Adipocyte (in vitro differentiated cells): ENCODE measurements at regions not wholly inside any gene's neighbourhood (a gene's known extent, or its start where the extent isn't known, plus 50 kb on each side); places are given as distances from the start of the nearest gene placed in this dataset.

Source experiments
- DNase-seq: peaks from one replicate; pipeline ENCODE4 v3.0.0-alpha.2; 2015; ENCODE audit warnings: low read depth
- H3K27me3 ChIP-seq: replicated peaks from 2 replicates; pipeline ENCODE4 v1.7.0; 2013; ENCODE audit warnings: mild to moderate bottlenecking, low read length, moderate library complexity; ENCODE audit not compliant: control insufficient read depth, insufficient read depth
- H3K36me3 ChIP-seq: 2 replicates; pipeline ENCODE4 v1.7.0; 2013; ENCODE audit warnings: low read length, mild to moderate bottlenecking, moderate library complexity; ENCODE audit not compliant: control insufficient read depth, insufficient read depth, severe bottlenecking
- H3K4me1 ChIP-seq: 2 replicates; pipeline ENCODE4 v1.7.0; 2013; ENCODE audit warnings: mild to moderate bottlenecking, low read length, moderate library complexity; ENCODE audit not compliant: control insufficient read depth, insufficient read depth
- H3K4me3 ChIP-seq: 2 replicates; pipeline ENCODE4 v1.7.0; 2013; ENCODE audit warnings: mild to moderate bottlenecking, low read length, moderate library complexity
- H3K9ac ChIP-seq: 2 replicates; pipeline ENCODE4 v1.7.0; 2013; ENCODE audit warnings: mild to moderate bottlenecking, low read length, moderate library complexity
- H3K9me3 ChIP-seq: 2 replicates; pipeline ENCODE4 v1.7.0; 2013; ENCODE audit warnings: mild to moderate bottlenecking, low read length, moderate library complexity; ENCODE audit not compliant: control insufficient read depth

DNA sequence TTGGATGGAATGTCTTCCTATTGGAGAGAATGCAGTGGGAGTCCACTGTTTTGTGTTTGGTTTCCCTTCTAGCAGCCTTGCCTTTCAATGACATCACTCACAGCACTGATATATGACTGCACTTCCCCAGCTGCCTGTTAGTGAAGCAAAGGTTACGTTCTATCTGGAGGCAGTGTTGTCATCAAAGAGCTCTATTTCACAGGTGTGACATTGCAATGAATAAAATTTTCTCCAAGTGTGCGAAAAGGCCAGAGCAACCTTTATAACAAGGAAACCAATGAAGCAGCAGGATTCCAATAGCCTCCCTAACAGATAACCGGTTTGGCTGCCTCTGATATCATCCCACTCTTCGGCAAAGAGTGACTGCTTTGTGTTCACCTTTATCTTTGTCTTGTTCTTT is 523.5 kb upstream of the ZNF608 start:
- no peak for DNase-seq
- H3K36me3 ChIP-seq, result no peaks in the 10 kb centered on the region
- H3K4me3 ChIP-seq, result no peak overlapping the region

DNA sequence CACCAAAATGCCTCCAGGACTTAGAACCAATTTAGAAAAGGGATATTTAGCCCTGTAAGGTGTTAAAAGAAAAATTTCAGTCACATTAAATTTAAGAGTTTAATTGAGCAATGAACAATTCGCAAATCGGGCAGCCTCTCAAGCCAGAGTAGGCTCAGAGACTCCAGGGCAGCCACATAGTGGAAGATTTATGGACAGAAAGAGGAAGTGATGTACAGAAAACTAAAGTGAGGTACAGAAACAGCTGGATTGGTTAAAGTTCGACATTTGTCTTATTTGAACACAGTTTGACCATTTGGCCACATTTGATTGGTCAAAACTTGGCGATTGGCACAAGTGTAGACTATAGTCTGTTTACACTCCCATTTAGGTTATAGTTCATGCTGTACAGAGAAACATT is 525.9 kb upstream of the ZNF608 start:
- no peak overlapping the region for H3K4me3 ChIP-seq
- H3K9me3 ChIP-seq, result no peaks in the 10 kb centered on the region
- no peak overlapping the region for H3K9ac ChIP-seq
- no peaks in the 10 kb centered on the region for H3K27me3 ChIP-seq
- no peaks in the 10 kb centered on the region for H3K4me1 ChIP-seq
- no peaks in the 10 kb centered on the region for H3K36me3 ChIP-seq
- no peak for DNase-seq

More for the DNA sequence above, 523.5 kb upstream of the ZNF608 start:
- H3K9me3 ChIP-seq, result no peaks in the 10 kb centered on the region
- H3K9ac ChIP-seq, result no peak overlapping the region
- H3K4me1 ChIP-seq, result no peaks in the 10 kb centered on the region
- no peaks in the 10 kb centered on the region for H3K27me3 ChIP-seq

DNA sequence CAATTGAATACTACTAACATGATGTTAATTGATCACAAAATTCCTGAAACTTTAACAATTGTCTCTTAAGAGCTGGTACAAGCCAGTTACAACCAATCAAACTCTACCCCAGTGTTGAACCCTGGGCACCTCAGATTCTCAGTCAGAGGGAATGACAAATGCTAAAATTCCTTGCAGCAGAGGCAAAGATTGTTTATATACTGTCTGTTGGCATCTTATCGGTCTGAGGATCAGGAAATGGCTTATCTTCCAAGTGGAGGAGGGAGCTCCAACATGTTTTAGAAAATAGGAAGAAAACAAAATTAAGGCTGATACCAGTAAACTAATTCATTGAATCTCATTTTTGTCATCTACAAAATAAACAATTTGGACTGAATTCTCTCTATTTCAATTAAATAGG is 527.8 kb upstream of the ZNF608 start:
- Histone ChIP-seq H3K9me3 (no peaks in the 10 kb centered on the region), H3K9ac (no peak overlapping the region), H3K36me3 (no peaks in the 10 kb centered on the region), H3K4me1 (no peaks in the 10 kb centered on the region), H3K27me3 (no peaks in the 10 kb centered on the region), H3K4me3 (no peak overlapping the region)
- DNase-seq, result no peak

DNA sequence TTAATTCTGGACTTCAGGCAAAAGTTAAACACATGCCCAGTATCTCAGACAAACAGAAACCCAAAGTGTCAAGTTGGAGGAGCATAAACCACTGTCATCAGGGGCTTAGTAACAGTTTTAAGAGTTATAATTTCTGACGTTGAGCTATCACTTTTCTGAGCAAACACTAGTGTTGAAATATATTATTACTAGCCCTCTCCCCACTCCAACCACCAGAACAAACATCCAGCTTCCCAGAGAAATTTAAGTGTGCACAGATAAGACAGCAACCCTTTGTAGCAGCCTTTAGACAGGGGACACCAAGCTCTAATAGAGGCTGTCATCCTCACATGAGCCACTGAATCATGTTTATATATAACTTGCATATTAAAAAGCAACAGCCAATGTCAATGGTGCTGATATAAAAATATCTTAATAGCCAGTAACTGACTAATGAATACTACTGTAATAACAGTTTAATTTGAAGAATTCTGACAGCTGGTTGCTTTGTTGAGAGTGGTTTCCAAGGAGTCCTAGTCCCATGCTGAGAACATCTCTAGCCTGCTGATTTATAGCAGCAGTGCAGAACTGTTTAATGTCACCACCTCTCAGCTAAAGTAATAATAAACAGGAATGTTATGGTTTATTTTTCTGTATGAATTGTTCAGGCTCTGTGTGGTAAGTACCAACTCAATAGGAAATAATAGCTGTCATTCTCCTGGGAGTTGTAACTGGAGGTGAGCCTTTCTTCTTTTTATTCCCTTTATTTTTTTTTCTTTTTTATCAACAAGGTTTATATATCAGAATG is 528.7 kb upstream of the ZNF608 start:
- H3K9me3 ChIP-seq, result no peaks in the 10 kb centered on the region
- H3K36me3 ChIP-seq, result no peaks in the 10 kb centered on the region
- no peaks in the 10 kb centered on the region for H3K4me1 ChIP-seq
- no peak overlapping the region for H3K9ac ChIP-seq
- no peak overlapping the region for H3K4me3 ChIP-seq
- no peak for DNase-seq
- H3K27me3 ChIP-seq, result no peaks in the 10 kb centered on the region

DNA sequence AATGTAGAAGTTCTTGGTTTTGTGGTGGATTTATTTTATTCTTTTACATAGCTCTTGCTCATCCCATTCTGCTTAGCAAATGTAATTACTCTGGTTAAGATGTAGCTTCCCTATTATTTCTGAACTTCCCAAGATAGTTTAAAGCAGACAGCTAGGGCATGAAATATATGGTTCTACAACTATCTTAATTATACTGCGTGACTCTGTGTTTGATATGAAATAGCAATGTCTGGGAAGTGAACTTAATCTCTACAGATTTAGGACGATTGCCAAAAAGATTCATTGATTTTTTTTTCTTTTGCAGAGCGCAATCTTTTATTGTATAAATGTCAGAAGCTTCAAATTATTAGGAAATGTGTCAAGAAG is 529.3 kb upstream of the ZNF608 start:
- H3K9ac ChIP-seq, result no peak overlapping the region
- no peak overlapping the region for H3K4me3 ChIP-seq
- no peaks in the 10 kb centered on the region for H3K36me3 ChIP-seq
- no peaks in the 10 kb centered on the region for H3K27me3 ChIP-seq
- no peaks in the 10 kb centered on the region for H3K9me3 ChIP-seq
- no peak for DNase-seq
- H3K4me1 ChIP-seq, result no peaks in the 10 kb centered on the region

DNA sequence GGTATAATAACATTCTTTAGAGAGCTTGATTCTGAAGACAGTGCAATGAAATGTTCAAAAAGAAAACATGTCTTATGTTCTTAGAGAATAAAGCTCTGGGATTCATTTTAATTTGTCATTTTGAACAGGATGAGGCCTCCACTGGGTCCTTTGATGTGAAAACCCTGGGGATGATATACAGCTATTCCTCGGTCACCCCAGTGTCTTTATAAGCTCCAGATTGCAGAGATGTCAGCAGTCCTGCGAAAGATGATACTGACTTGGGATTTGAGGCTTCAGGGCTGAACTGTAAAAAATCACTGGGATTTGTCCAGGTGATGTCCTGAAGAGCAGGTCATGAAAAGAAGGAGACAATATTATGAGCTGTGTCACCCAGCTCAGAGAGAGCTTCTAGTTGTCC is 529.7 kb upstream of the ZNF608 start:
- no peak overlapping the region for H3K4me3 ChIP-seq
- no peak for DNase-seq
- peaks cover 3% of the 10 kb centered on the region for H3K4me1 ChIP-seq
- no peak overlapping the region for H3K9ac ChIP-seq
- no peaks in the 10 kb centered on the region for H3K36me3 ChIP-seq
- no peaks in the 10 kb centered on the region for H3K9me3 ChIP-seq
- no peaks in the 10 kb centered on the region for H3K27me3 ChIP-seq

DNA sequence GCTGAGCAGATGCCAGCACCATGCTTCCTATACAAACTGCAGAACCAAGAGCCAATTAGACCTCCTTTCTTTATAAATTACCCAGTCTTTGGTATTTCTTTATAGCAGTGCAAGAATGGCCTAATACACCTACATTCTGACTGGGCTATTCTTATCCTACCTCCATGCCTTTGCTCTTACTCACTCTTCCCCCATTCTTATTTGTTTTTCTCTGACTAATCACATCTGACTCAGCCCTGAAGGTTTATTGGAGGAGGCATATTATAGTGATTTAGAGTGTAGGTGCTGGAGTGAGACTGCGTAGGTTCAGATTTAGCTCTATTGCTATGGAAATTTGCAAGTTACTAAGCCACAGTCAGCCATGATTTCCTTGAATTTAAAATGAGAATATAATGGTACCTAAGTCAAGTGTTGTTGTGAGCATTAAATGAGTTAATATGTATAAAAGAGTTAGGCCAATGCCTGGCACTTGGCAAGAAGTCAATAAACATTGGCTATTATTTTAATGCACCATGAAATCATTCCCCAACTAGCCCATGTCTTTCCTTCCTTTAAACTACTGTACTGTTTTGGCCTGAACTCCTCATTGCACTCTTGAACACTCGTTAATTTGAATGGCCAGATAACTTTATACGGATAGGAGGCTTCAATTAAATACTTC is 531.2 kb upstream of the ZNF608 start:
- no peaks in the 10 kb centered on the region for H3K27me3 ChIP-seq
- H3K9me3 ChIP-seq, result no peaks in the 10 kb centered on the region
- no peaks in the 10 kb centered on the region for H3K36me3 ChIP-seq
- peaks cover 3% of the 10 kb centered on the region for H3K4me1 ChIP-seq
- no peak overlapping the region for H3K4me3 ChIP-seq
- DNase-seq, result peak; percentile 42
- H3K9ac ChIP-seq, result no peak overlapping the region

DNA sequence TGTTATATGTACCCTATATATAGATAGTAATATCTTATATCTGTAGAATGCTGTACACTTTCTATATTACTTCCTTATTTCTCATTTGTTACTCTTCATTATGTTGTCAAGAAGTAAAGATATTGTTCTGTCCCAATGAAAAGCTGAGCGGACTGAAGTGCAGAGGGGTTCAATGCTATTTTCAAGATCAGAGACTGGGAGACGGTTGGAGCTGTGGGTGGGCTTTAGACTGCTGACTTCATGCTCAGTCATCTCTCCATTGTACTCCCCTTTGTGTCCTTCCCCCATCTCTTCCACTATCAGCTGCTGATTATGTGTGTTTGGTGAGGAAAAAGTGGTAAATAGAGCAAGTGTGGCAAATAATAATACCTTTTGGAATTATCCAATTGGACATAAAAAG is 532.3 kb upstream of the ZNF608 start:
- Histone ChIP-seq H3K27me3 (no peaks in the 10 kb centered on the region), H3K9me3 (no peaks in the 10 kb centered on the region), H3K4me1 (peaks cover 3% of the 10 kb centered on the region), H3K36me3 (no peaks in the 10 kb centered on the region), H3K4me3 (no peak overlapping the region), H3K9ac (no peak overlapping the region)
- no peak for DNase-seq

DNA sequence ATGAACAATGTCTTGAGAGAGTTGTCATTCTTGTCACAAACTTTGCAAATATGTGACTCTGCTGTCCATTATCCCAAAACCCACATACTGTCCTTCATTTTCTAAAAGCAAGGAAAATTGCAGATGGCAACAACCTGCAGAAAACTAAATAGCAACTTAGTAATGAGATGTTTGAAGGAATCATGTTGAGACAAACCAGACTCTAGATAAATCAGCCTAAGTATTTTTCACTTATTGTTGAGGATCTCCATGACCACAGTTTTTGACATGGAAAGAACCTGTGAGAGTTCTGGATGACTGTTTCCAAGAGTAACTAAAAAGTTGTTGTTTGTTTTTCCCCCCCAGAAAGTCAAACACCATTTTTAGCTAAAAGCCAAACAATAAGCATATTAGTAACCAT is 535.2 kb upstream of the ZNF608 start:
- Histone ChIP-seq H3K9ac (no peak overlapping the region), H3K36me3 (no peaks in the 10 kb centered on the region), H3K27me3 (no peaks in the 10 kb centered on the region), H3K4me1 (peaks cover 3% of the 10 kb centered on the region), H3K4me3 (no peak overlapping the region), H3K9me3 (no peaks in the 10 kb centered on the region)
- DNase-seq, result no peak

DNA sequence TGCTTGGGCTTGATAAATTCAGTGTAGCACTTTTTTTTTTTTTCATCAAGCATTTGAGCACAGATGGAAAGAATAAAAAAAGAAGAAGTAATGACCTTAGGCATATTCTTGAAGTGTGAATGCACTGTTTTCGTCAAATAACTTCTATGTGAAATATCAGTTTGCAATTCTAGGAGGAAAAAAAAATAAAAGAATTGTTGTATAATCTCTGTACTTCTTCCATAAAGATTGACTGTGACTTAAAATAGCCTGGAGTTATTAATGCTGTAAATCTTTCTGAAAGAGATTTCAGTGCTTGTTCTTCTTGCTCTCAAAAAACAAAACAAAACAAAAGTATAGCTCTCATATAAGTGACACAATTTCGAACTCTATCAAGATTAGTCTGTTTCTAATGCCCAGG is 536.9 kb upstream of the ZNF608 start:
- no peaks in the 10 kb centered on the region for H3K27me3 ChIP-seq
- H3K4me3 ChIP-seq, result no peak overlapping the region
- no peaks in the 10 kb centered on the region for H3K9me3 ChIP-seq
- H3K9ac ChIP-seq, result no peak overlapping the region
- peaks cover 3% of the 10 kb centered on the region for H3K4me1 ChIP-seq
- DNase-seq, result peak; percentile 75
- H3K36me3 ChIP-seq, result no peaks in the 10 kb centered on the region

DNA sequence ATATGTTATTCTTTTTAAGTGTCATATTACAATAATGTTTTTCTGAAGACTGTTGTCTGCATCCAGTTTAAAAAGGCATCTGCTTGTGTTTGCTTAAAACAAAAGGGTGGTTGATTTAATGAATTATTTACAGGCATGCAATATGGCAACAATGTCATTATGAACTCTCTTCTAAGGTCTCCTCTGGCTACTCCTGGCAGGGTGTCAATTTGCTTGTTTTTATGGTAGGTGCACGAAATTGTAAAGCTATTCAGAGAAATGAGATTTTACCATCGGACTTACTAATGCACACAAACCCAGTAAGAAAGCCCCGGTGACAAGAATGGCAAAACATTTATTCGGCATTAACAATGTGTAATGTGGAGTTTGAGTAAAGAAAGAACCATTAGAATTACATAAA is 539.8 kb upstream of the ZNF608 start:
- no peaks in the 10 kb centered on the region for H3K36me3 ChIP-seq
- no peaks in the 10 kb centered on the region for H3K27me3 ChIP-seq
- no peak for DNase-seq
- H3K4me3 ChIP-seq, result no peak overlapping the region
- H3K9ac ChIP-seq, result no peak overlapping the region
- no peaks in the 10 kb centered on the region for H3K4me1 ChIP-seq
- no peaks in the 10 kb centered on the region for H3K9me3 ChIP-seq

DNA sequence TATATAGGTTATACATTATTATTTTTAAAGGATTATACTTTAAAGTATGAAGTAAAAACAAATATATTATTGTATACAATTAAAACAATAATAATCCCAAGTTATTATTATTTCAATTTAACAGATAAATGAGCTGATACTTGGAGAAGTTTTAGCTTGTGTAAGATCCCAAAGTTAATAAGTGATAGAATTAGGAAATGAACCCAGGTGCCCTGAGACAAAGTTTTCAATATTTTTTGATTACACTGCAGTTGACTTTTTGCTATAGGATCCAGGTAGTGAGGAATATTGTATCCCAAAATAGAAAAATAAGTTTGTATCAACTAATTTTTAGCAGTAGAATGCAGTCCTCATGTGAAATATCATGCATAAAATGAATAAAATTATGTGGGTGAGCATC is 543.2 kb upstream of the ZNF608 start:
- H3K9ac ChIP-seq, result no peak overlapping the region
- no peak for DNase-seq
- H3K36me3 ChIP-seq, result no peaks in the 10 kb centered on the region
- H3K9me3 ChIP-seq, result no peaks in the 10 kb centered on the region
- no peaks in the 10 kb centered on the region for H3K4me1 ChIP-seq
- H3K4me3 ChIP-seq, result no peak overlapping the region
- H3K27me3 ChIP-seq, result no peaks in the 10 kb centered on the region
